OCI-LY7 (cell line): ENCODE measurements at regions not wholly inside any gene's neighbourhood (a gene's known extent, or its start where the extent isn't known, plus 50 kb on each side); places are given as distances from the start of the nearest gene placed in this dataset.

Source experiments
- BruUV-seq: library from RNA; stranded (reverse); fragments of 400-500 nt; replicated peaks from 2 replicates; lab custom pipeline; 2021; lab: Mats Ljungman, UMichigan
- CTCF ChIA-PET: fragments of 300-600 bp; sonication (Branson Sonifier 250); formaldehyde crosslinking; loops from one replicate; lab custom pipeline; 2022; ENCODE audit warnings: antibody characterized with exemption; ENCODE audit not compliant: unreplicated experiment; lab: Charles Lee
- POLR2A ChIA-PET: fragments of 300-600 bp; sonication (Branson Sonifier 250); formaldehyde crosslinking; loops from one replicate; lab custom pipeline; 2022; ENCODE audit warnings: antibody characterized with exemption; lab: Charles Lee
- DNase-seq: peaks from one replicate; pipeline ENCODE4 v3.0.0-alpha.2; 2015; ENCODE audit warnings: low spot score
- H2AFZ ChIP-seq: fragments of 200-600 bp; sonication (generic), shearing (Covaris generic); 2 replicates; pipeline ENCODE4 v1.6.1; 2014; ENCODE audit warnings: mild to moderate bottlenecking, antibody characterized with exemption, low read length, moderate library complexity
- H3K27ac ChIP-seq: fragments of 200-600 bp; sonication (generic); 2 replicates; pipeline ENCODE4 v1.5.1; 2014; ENCODE audit warnings: mixed run types, low read depth, mild to moderate bottlenecking, moderate library complexity, low read length, inconsistent platforms; ENCODE audit not compliant: poor library complexity, severe bottlenecking
- H3K36me3 ChIP-seq: fragments of 200-600 bp; sonication (generic); 2 replicates; pipeline ENCODE4 v1.6.1; 2014; ENCODE audit warnings: mild to moderate bottlenecking, antibody characterized with exemption, low read length, moderate library complexity, mixed read lengths; ENCODE audit not compliant: insufficient read depth
- H3K4me1 ChIP-seq: fragments of 200-600 bp; sonication (generic); 2 replicates; pipeline ENCODE4 v1.5.1; 2014; ENCODE audit warnings: mild to moderate bottlenecking, low read length; ENCODE audit not compliant: insufficient read depth, poor library complexity, severe bottlenecking
- H3K4me2 ChIP-seq: fragments of 200-600 bp; sonication (generic); 2 replicates; pipeline ENCODE4 v1.6.1; 2014; ENCODE audit warnings: mild to moderate bottlenecking, low read length
- H3K4me3 ChIP-seq: fragments of 200-600 bp; sonication (generic); 2 replicates; pipeline ENCODE4 v1.5.1; 2014; ENCODE audit warnings: mild to moderate bottlenecking, low read depth, low read length; ENCODE audit not compliant: poor library complexity, severe bottlenecking
- H3K79me2 ChIP-seq: fragments of 200-600 bp; sonication (generic); 2 replicates; pipeline ENCODE4 v1.6.1; 2016; ENCODE audit warnings: low read depth, mild to moderate bottlenecking, low read length, moderate library complexity, mixed read lengths; ENCODE audit not compliant: insufficient read depth
- H3K9me2 ChIP-seq: fragments of 200-600 bp; sonication (generic); 2 replicates; pipeline ENCODE4 v1.6.1; 2016; ENCODE audit warnings: mild to moderate bottlenecking, low read length, mixed read lengths; ENCODE audit not compliant: insufficient read depth
- H3K9me3 ChIP-seq: fragments of 200-600 bp; sonication (generic); 2 replicates; pipeline ENCODE4 v1.6.1; 2014; ENCODE audit warnings: mild to moderate bottlenecking, mixed run types, low read length, mixed read lengths
- H4K20me1 ChIP-seq: fragments of 200-600 bp; sonication (generic); 2 replicates; pipeline ENCODE4 v1.6.1; 2014; ENCODE audit warnings: mild to moderate bottlenecking, antibody characterized with exemption, low read length, moderate library complexity, mixed read lengths; ENCODE audit not compliant: insufficient read depth
- EZH2phosphoT487 ChIP-seq: fragments of 200-600 bp; sonication (generic); IDR thresholded peaks from 2 replicates; pipeline ENCODE4 v1.6.1; 2018; ENCODE audit warnings: low read depth, borderline replicate concordance, mild to moderate bottlenecking, mixed run types, antibody characterized with exemption, low read length, moderate library complexity, mixed read lengths
- intact Hi-C: fragments of 100-400 bp; cut with micrococcal nuclease; formaldehyde crosslinking; loops from one replicate; pipeline ENCODE4 v1.10.0; 2022; ENCODE audit not compliant: unreplicated experiment
- TF ChIP-seq, protein P1 (sequence below): fragments of 200-600 bp; sonication (generic); conservative IDR thresholded peaks from 2 replicates; pipeline ENCODE4 v1.5.1; 2014; ENCODE audit warnings: mild to moderate bottlenecking, antibody characterized with exemption, low read length, moderate library complexity, mixed read lengths

DNA sequence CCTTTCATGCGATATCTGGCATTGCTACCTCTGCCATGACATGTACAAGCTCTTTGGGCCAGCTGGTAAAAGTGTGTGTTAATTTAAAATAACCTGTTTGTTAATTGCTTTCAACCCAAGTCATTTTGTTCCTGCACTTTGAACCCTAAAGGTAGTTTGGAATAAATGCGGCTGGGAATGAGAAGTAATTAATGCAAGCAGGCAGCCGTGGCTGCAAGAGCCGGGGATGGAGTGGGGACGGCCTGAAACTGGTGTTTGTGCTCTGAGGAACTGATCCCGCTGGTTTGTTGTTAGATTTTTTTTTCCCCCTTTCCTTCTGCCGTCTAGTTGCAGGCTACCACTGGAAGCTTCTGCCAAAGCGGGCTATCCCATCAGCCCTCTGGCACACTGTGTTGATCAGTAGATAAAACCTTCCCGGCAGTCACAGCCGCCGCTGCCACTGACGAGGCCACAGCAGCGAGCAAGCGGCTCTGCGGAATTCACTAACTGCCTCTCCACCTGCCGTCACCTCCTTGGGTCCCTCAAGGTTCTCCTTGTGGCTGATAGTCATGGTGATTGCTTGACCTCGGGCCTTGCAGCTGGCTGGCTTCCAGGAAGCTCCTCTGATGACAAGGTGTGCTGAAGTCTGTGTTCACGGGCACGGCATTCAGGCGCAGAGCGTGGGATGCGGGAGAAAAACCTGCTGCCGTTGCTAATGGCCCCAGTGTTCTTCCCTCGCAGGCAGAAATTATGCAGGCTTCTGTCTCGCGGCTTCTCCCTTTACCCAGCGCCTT lies 315.9 kb downstream of the TFAP2A start:
- Histone ChIP-seq H4K20me1 (no peaks in the 10 kb centered on the region), H3K79me2 (no peaks in the 10 kb centered on the region), H3K36me3 (no peaks in the 10 kb centered on the region), H3K9me2 (no peaks in the 10 kb centered on the region), H3K4me2 (no peak overlapping the region), H3K9me3 (no peaks in the 10 kb centered on the region), H3K4me1 (no peaks in the 10 kb centered on the region), H3K27ac (no peak overlapping the region), H2AFZ (no peak overlapping the region), H3K4me3 (no peak overlapping the region)
- TF ChIP-seq EZH2phosphoT487: no peak
- TF ChIP-seq, protein P1, sequence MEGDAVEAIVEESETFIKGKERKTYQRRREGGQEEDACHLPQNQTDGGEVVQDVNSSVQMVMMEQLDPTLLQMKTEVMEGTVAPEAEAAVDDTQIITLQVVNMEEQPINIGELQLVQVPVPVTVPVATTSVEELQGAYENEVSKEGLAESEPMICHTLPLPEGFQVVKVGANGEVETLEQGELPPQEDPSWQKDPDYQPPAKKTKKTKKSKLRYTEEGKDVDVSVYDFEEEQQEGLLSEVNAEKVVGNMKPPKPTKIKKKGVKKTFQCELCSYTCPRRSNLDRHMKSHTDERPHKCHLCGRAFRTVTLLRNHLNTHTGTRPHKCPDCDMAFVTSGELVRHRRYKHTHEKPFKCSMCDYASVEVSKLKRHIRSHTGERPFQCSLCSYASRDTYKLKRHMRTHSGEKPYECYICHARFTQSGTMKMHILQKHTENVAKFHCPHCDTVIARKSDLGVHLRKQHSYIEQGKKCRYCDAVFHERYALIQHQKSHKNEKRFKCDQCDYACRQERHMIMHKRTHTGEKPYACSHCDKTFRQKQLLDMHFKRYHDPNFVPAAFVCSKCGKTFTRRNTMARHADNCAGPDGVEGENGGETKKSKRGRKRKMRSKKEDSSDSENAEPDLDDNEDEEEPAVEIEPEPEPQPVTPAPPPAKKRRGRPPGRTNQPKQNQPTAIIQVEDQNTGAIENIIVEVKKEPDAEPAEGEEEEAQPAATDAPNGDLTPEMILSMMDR: no peak
- BruUV-seq: no TSS peak
- ChIA-PET POLR2A (interaction anchor here (0.6 kb wide), 1 partner anchor 8 kb away, joined by 3 read pairs; no protein-coding TSS in a partner anchor), CTCF (no interaction called here)
- DNase-seq: no peak
- intact Hi-C loops: no loop called here

- Histone ChIP-seq H3K9me3 (peaks cover 8% of the 10 kb centered on the region; the same call in 1 of the 2 replicates), H3K4me3 (no peak overlapping the region), H3K27ac (no peak overlapping the region), H3K79me2 (no peaks in the 10 kb centered on the region), H4K20me1 (no peaks in the 10 kb centered on the region), H3K4me1 (no peaks in the 10 kb centered on the region), H3K9me2 (no peaks in the 10 kb centered on the region), H3K36me3 (no peaks in the 10 kb centered on the region), H2AFZ (no peak overlapping the region), H3K4me2 (no peak overlapping the region)
- no peak for DNase-seq
- TF ChIP-seq, protein P1: no peak
- TF ChIP-seq EZH2phosphoT487: no peak
- ChIA-PET POLR2A (no interaction called here), CTCF (no interaction called here)
- intact Hi-C loops: no loop called here
- no TSS peak for BruUV-seq
Measured at GRCh38 chr6:10093282-10093681, 321.6 kb downstream of the TFAP2A start.
